NCI-H2081 (cell line): ENCODE measurements at regions not wholly inside any gene's neighbourhood (a gene's known extent, or its start where the extent isn't known, plus 50 kb on each side); places are given as distances from the start of the nearest gene placed in this dataset.
"Not testable (repeated sequence)": the region's sequence is repeated elsewhere in the genome, so short reads cannot be mapped to it uniquely, and the experiment has no call there.

Source experiments
- DNase-seq, 2 experiments: peaks; one replicate each; lab custom pipeline; 2025; lab: John Stamatoyannopoulos, UW

DNA sequence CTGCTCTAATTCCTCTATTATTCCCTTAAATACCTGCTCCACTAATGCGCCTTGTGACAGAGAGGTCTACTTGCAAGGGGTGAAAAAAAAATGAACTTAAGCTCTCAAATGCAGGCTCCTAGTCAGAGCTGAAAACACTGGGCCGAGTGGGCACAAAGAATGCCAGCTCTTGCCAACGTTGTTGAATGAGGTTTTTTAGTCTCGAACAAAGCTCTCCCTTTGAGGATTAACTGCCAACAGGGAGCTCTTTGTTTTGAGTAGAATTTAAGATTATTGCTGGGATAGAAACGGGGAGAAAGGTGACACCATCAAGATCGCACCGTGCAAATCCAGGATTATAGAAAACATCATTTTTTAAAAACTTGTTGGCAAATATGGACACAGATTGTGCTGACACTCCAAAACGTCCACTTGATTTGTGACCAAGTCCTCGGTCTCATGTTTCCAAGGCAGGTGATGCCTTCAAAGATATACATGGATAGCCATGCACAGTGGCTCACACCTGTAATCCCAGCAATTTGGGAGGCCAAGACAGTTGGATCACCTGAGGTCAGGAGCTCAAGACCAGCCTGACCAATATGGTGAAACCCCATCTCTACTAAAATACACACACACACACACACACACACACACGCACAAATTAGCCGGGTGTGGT, 163.2 kb downstream of the BMP7 start:
- DNase-seq, result no peak

DNA sequence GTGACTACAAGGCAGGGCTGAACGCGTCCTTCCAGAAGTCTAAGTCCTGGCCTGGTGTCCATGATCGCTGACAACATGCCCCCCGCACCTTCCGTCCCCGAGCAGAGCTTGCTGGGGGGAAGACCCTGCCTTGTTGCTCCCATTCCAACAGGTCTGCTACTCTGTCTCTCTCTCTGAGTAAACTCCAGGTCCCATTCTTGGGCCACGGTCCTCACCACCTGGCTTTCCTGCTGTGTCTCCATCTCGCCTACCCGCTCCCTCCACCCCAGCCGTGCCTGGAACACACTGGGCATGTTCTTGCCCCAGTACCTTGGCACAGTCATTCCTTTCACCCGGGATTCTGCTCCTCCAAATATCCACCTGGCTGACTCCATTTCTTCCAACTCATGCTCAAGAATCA, 162.3 kb downstream of the BMP7 start:
- DNase-seq, result no peak

DNA sequence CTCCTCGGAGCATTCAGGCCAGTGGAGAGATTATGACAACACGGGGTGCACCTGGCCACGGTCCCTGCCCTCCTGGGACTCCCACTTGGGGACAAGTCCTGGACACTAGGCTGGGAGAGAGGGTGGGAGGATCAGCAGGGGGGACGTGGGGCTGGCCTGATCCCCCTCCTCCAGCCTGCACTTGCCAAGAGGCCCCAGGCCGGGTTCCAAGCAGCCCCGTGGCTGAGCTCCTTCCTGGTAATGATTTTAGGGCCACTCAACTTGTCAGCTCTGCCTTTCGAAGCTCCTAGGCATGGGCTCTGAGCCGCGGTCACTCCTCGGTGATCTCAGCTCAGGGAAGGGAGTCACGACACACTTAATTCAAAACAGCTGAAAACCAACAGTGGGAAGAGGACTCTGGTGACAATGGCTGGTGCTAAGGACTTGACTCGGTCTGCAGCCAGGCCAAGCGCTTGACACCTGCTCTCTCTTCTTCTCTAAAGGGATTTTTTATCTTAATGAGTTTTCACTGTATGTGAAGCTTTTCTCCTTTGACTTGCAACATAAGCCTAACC, 161.7 kb downstream of the BMP7 start:
- DNase-seq, result no peak

DNA sequence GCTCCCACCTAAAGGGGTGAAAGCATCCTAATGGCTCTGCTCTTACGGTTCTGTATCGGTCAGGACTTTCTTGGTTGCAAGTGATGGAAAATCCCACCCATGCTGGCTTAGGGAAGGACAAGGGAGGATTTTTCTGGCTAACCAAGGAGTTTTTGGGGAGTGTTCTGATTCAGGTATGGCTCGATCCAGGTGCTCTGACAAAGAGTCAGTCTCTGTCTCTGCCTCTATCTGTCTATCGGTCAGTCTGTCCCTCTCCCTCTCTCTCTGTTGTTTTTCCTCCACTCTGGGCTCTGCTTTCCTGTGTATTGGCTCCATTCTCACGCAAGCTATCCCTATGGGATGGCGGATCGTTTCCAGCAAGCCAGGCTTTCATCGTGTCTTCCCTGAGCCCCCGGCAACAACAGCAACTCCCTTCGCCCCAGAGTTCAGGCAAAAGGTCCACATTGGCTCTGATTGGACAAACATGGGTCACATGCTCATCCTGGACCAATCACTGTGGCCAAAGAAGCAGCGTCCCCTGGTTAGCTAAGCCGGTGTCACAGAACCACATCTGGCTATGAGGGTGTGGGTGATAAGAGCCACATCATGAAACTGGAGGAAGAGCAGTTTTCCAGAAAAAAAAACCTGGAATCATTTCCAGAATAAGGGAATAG, 160.3 kb downstream of the BMP7 start:
- no peak for DNase-seq

DNA sequence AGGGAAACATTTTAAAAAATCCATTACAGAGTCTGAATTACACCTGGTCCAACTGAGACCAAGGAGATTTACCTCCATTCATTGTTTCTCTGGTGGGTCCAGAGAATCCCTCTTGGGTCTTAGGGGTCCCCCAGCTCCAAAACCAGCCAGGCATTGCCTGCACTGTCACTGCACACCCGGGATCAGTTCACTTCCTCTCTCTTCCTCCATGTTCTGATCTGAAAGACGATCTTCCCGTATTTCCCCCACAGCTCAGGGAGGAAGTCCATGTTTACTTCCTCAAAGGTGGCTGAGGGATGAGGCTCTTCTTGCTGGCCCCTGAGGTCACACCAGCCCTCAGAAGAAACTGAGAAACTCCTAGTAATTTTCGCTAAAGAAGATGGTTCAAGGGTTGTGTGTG, 159.7 kb downstream of the BMP7 start:
- no peak for DNase-seq

DNA sequence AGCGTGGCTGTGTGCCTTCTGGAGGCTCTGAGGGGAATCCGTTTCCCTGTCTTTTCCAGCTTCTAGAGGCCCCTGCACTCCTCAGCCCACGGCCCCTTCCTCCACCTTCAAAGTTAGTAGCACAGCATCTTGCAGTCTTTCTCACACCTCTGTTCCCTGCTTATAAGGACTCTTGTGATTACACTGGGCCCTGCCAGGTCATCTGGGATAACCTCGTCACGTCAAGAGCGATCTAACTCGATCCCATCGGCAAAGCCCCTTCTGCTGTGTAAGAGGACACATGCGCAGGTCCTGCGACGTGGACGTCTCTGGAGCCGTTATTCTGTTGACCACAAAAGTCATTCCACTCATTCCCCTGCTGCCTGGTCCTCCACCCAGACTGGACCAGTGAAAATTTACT, 159.2 kb downstream of the BMP7 start:
- no peak for DNase-seq

DNA sequence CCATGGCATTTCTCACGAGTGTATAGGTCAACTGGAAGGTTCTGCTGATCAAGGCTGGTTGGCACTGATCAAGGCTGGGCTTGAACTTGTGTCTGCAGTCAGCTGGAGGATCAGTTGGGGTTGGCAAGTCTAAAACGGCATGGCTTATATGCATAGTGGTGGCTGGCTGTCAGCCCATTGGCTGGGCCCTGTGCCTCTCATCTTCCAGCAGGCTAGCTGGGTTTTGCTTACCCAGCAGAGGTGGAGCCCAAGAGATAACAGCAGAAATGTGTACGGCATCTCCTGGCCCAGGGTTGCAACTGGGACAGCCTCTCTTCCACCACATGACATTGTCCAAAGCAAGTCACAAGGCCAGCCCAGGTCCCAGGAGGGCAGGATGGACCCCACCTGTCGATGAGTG, 158.2 kb downstream of the BMP7 start:
- DNase-seq, result no peak

DNA sequence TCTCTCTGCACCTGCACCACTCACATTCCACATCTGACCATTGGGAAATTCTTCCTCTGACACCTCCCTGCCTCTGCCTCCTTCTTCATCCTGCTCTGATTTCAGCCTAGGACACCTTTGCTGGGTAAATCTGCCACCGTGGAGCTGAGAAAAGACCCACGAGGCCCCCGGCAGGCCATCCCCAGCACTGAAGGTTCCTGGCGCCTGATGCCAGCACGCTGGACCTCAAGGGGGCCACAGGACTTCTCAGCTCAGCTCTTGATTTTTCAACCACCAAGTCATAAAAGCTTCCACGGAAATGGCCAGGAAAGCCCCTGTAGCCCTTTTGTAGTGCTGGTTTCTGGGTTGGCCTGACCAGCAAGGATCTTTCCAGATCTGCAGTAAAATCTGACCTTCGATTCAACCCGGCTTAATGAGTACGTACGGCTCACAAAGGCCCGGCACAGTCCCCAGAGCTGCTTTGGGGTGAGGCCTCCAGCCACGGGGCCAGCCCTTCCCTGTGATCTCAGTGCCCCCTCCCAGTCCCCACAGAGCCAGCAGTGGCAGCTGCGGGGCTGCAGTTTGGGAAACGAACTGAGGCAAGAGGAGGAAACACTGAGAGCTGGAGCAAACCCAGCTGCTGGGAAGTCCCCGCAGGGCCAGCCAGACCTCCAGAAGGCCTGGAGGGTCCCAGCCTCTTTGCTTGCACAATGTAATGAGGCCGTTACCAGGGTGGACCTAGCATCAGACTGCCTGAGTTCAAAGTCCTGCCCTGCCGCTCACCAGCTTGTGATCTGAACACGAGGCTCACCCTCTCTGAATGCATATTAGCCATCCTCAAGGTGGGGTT, 157.5 kb downstream of the BMP7 start:
- DNase-seq, result no peak

DNA sequence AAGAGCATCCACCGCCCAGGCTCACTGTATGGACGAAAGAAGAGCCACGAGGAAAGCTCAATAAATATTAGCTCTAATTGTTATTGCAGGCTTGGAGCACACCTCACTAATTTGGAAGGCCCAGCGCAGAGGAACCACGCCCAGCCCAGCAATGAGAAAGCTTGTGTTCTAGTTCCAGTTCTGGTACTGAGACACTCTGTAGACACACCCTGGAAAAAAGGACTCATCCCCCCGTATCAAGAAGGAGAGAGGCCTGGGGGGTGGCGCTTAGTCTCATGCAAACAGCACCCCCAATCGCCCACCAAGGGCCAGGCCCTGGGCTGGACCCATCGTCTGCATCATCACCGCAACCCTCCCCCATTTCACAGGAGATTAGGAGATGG, 156.9 kb downstream of the BMP7 start:
- no peak for DNase-seq

DNA sequence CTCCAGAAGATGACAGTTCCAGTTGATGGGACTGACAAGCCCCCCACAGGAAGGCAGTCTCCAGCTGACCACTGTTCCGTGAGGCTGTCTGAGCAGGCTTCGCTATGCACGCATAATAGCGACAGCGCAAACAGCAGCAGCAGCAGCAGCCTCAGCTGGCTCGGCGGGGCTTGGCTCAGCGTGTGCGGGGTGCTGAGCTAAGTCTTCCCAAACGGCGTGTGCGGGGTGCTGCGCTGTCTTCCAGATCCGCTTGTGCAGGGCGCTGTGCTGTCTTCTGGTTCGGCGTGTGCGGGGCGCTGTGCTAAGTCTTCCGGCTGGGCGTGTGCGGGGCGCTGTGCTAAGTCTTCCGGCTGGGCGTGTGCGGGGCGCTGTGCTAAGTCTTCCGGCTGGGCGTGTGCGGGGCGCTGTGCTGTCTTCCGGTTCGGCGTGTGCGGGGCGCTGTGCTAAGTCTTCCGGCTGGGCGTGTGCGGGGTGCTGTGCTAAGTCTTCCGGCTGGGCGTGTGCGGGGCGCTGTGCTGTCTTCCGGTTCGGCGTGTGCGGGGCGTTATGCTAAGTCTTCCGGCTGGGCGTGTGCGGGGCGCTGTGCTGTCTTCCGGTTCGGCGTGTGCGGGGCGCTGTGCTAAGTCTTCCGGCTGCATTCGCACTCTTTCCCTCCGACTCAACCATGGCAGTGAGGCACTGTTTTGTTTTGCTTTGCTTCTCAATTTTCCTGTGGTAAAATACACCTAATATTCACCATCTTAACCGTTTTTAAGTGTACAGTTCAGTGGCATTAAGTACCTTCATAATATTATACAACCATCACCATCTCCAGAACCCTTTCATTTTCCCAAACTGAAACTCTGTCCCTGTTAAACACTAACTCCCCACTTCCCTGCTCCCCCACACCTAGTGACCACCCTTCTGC, 156.1 kb downstream of the BMP7 start:
- DNase-seq, result not testable (repeated sequence)

DNA sequence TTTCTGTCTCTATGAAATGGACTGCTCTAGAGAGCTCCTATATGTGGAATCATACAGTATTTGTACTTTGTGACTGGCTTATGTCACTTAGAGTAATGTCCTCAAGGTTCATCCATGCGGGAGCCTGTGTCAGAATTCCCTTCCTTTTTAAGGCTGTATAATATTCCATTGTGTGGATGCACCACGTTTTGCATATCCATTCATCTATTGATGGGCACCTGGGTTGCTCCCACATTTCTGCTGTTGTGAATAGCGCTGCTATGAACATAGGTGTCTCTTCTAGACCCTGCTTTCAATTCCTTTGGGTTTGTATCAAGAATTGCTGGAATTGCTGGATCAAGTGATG, 155.4 kb downstream of the BMP7 start:
- DNase-seq, result no peak

DNA sequence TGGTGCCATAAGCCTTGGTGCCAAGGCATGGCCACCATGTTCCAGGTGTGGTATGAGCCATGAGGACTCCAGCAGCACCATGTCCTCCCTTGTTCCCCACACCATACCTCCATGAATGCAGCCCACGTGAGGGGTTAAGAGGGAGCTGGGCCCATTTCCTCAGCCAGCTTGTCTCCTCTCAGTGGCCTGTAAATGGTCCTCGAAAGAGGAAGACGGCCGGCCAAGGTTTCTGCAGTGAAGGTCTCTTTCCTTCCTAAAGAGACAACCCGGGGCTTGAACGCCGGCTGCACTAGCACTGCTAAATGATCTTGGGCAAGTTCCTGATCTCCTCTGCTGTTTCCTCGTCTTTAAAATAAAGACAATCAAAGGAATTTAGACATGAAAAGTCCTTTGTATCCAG, 154.0 kb downstream of the BMP7 start:
- no peak for DNase-seq

DNA sequence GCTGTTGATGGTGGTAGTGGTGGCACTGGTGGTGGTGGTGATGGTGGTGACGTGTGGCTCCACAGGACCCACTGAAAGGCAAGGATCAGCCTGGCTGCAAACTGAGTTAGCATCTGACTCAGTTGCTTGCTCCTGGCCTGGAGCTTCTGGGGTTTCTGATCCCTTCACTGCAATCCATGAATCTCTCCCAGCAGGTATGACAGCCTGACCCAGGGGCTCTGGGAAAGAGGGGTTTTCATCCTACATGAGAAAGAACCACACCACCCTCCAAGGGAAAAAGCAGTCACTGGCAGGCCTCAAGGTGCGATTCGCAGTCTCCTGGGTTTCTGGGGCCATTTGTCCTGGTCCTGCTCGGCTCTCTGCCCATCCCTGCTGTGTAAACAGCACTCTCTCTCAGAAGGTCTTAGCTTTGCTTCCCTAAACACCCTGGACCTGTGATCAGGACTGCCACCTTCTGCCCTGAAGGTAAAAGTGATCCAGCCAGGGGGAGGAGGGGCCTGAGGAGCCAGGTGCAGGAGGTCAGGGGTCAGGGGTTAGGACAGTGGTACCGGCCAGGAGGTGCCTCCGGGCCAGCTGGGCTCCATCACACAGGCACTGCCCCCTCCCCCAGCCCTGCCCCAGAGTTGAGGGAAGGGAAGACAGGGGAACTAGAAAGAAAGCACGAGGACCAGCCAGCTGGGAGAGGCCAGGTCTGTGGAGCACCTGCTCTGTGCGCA, 152.0 kb downstream of the BMP7 start:
- no peak for DNase-seq

DNA sequence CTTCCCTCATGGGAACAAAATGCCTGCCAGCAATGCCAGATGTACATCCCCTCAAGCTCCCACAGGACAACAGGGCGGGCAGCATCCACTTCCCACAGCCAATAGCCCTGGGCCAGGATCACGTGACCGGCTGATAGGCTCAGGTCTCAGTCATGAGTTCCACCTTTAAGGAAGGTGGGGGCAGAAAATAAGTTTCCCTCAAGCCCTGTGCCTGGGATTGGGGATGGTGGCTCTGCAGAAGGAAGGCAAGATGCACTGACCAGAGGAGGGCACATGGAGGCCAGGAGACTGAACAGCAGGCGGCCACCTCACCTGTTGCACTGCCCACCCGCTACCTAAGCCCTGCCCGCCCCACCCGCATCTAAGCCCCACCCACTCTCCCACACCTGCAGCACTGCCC, 149.1 kb downstream of the BMP7 start:
- DNase-seq, result no peak

DNA sequence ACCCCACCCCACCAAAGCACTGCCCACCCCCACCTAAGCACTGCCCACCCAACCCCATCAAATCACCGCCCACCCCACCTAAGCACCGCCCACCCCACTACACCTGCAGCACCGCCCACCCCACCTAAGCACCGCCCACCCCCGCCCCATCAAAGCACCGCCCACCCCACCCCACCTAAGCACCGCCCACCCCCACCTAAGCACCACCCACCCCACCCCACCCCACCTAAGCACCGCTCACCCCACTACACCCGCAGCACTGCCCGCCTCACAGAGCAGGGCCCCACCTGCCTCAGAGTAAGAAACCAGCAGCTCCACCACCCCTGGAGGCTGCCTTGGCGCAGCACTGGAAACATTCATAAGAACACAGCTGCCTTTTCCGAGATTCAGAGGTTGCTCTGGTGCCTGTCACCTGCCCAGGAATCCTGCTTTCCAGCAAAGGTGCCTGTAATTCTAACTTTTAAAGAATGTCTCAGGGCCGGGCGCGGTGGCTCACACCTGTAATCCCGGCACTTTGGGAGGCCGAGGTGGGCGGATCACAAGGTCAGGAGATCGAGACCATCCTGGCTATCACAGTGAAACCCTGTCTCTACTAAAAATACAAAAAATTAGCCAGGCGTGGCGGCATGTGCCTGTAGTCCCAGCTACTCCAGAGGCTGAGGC, 148.2 kb downstream of the BMP7 start:
- no peak for DNase-seq
